Calu3 (cell line): ENCODE measurements at regions not wholly inside any gene's neighbourhood (a gene's known extent, or its start where the extent isn't known, plus 50 kb on each side); places are given as distances from the start of the nearest gene placed in this dataset.

ENCODE experiments used
- BruUV-seq: library from RNA; stranded (reverse); fragments of 400-500 nt; replicated peaks from 2 replicates; lab custom pipeline; 2021; lab: Mats Ljungman, UMichigan
- CTCF ChIA-PET: fragments of 300-600 bp; sonication (Branson Sonifier 250); formaldehyde crosslinking; loops from one replicate; lab custom pipeline; 2022; ENCODE audit warnings: antibody characterized with exemption; lab: Charles Lee
- DNase-seq: peaks from one replicate; pipeline ENCODE4 v3.0.0; 2022
- H3K27ac Mint-ChIP-seq: one replicate; pipeline ENCODE4 v1.8.0; 2022; ENCODE audit warnings: mixed read lengths; ENCODE audit not compliant: unreplicated experiment
- H3K27me3 Mint-ChIP-seq: one replicate; pipeline ENCODE4 v1.8.0; 2022; ENCODE audit warnings: mixed read lengths; ENCODE audit not compliant: unreplicated experiment
- H3K36me3 Mint-ChIP-seq: one replicate; pipeline ENCODE4 v1.8.0; 2022; ENCODE audit warnings: mild to moderate bottlenecking, moderate library complexity, mixed read lengths; ENCODE audit not compliant: insufficient read depth, unreplicated experiment
- H3K4me1 Mint-ChIP-seq: one replicate; pipeline ENCODE4 v1.8.0; 2022; ENCODE audit warnings: mild to moderate bottlenecking, low read depth, mixed read lengths; ENCODE audit not compliant: unreplicated experiment
- H3K4me3 Mint-ChIP-seq: one replicate; pipeline ENCODE4 v1.8.0; 2022; ENCODE audit warnings: mild to moderate bottlenecking, low read depth, moderate library complexity, mixed read lengths; ENCODE audit not compliant: unreplicated experiment
- H3K9me3 Mint-ChIP-seq: one replicate; pipeline ENCODE4 v1.8.0; 2022; ENCODE audit warnings: low read depth, mixed read lengths; ENCODE audit not compliant: unreplicated experiment
- CTCF ChIP-seq: fragments of 200-600 bp; IDR thresholded peaks from one replicate; pipeline ENCODE4 v1.8.0; 2022; ENCODE audit warnings: antibody characterized with exemption; ENCODE audit not compliant: unreplicated experiment
- intact Hi-C: fragments of 100-400 bp; cut with micrococcal nuclease; formaldehyde crosslinking; loops from one replicate; pipeline ENCODE4 v1.10.0; 2022; ENCODE audit not compliant: unreplicated experiment

DNA sequence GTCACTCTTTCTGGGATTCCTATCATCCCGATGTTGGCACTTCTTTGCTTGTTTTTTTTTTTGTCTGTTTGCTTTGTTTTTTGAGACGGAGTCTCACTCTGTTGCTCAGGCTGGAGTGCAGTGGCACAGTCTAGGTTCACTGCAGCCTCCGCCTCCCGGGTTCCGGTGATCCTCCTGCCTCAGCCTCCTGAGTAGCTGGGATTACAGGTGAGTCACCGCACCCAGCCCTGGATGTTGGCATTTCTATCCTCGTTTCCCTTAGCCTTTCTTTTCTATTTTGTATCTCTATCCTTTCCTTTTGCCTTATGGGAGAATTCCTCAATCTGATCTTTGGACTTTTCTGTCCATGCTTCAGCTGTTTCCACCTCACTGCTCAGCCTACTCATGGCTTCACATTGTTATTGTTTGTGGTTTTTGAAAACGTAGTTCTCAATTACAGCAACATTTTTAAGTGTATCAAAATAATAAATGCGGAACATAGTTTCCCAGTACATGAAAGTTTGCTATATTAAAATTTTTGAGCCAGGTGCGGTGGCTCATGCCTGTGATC is 62.1 kb upstream of the ZNF516 start:
- peaks cover 33% of the 10 kb centered on the region for H3K4me1 Mint-ChIP-seq
- CTCF ChIA-PET = no interaction called here

DNA sequence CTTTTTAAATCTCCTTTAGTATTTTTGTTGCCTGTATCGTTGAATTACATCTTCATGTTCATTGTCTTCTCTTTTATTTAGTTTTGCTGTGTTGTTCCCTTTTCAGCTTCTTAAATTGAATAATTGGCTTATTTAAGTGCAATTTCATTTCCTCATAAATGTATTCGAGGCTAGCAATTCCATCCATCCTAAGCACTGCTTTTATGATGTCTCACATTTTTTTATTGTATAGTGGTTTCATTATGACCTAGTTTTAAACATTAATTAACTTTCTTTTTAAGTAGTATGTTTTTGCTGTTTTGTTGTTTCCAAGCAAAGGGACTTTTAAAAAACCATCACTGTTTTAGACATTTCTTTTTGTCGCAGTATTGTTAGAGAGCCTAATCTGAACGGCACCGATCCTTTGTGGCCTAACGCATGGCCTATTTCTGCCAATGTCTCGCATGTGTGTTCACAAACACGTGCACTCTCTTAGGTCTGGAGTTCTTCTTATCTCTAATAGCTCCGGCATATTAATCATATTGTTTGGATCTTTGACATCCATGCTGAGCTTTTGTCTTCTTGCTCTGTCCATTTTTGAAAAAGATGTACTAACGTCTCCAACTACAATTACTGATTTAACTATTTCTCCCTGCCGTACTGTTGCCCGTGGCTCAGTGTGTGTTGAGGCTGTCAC is 59.6 kb upstream of the ZNF516 start:
- CTCF ChIA-PET = interaction anchor here (0.8 kb wide), 1 partner anchor 849 kb away, joined by 5 read pairs; no protein-coding TSS in a partner anchor
- intact Hi-C loops = no loop called here
- peaks cover 12% of the 10 kb centered on the region for H3K36me3 Mint-ChIP-seq
- BruUV-seq = no TSS peak
- no peak for TF ChIP-seq CTCF
- no peak overlapping the region for H3K4me3 Mint-ChIP-seq
- peaks cover 30% of the 10 kb centered on the region for H3K4me1 Mint-ChIP-seq
- no peaks in the 10 kb centered on the region for H3K9me3 Mint-ChIP-seq
- no peak for DNase-seq
- no peaks in the 10 kb centered on the region for H3K27me3 Mint-ChIP-seq
- H3K27ac Mint-ChIP-seq = no peak overlapping the region

More for the DNA sequence above, 62.1 kb upstream of the ZNF516 start:
- Mint-ChIP-seq H3K27ac (no peak overlapping the region), H3K4me3 (no peak overlapping the region), H3K27me3 (no peaks in the 10 kb centered on the region), H3K36me3 (peaks cover 12% of the 10 kb centered on the region), H3K9me3 (no peaks in the 10 kb centered on the region)
- no peak for TF ChIP-seq CTCF
- intact Hi-C loops = no loop called here
- DNase-seq = no peak
- BruUV-seq = no TSS peak

- H3K4me3 Mint-ChIP-seq = no peak overlapping the region
- BruUV-seq = no TSS peak
- no peak for DNase-seq
- H3K27ac Mint-ChIP-seq = no peak overlapping the region
- intact Hi-C loops = no loop called here
- CTCF ChIA-PET = interaction anchor here (0.8 to 1.2 kb wide), 2 partner anchors 67 to 848 kb away, joined by 3 to 5 read pairs; no protein-coding TSS in a partner anchor
- H3K4me1 Mint-ChIP-seq = peaks cover 22% of the 10 kb centered on the region
- H3K9me3 Mint-ChIP-seq = no peaks in the 10 kb centered on the region
- peaks cover 5% of the 10 kb centered on the region for H3K36me3 Mint-ChIP-seq
- no peak for TF ChIP-seq CTCF
- H3K27me3 Mint-ChIP-seq = no peaks in the 10 kb centered on the region
Measured at GRCh38 chr18:76553715-76554546, 58.9 kb upstream of the ZNF516 start.

GRCh38 chr18:76548541-76548940 is 53.5 kb upstream of the ZNF516 start:
- Mint-ChIP-seq H3K4me1 (no peaks in the 10 kb centered on the region), H3K27ac (no peak overlapping the region), H3K27me3 (peaks cover 40% of the 10 kb centered on the region), H3K36me3 (no peaks in the 10 kb centered on the region), H3K4me3 (no peak overlapping the region), H3K9me3 (no peaks in the 10 kb centered on the region)
- intact Hi-C loops = no loop called here
- DNase-seq = no peak
- no TSS peak for BruUV-seq
- no peak for TF ChIP-seq CTCF
- CTCF ChIA-PET = no interaction called here
